Neural cell (in vitro differentiated cells): ENCODE measurements at regions not wholly inside any gene's neighbourhood (a gene's known extent, or its start where the extent isn't known, plus 50 kb on each side); places are given as distances from the start of the nearest gene placed in this dataset.

Experiments used
- CTCF ChIP-seq: fragments of 450-650 bp; IDR thresholded peaks from 2 replicates; pipeline ENCODE4 v1.5.1; 2014; ENCODE audit warnings: antibody characterized with exemption, mild to moderate bottlenecking, moderate library complexity; ENCODE audit not compliant: poor library complexity, severe bottlenecking
- EP300 ChIP-seq: fragments of 450-650 bp; conservative IDR thresholded peaks from 2 replicates; pipeline ENCODE4 v1.6.1; 2014; ENCODE audit warnings: antibody characterized with exemption, mild to moderate bottlenecking, moderate library complexity; ENCODE audit not compliant: poor library complexity, severe bottlenecking
- RAD21 ChIP-seq: fragments of 450-650 bp; conservative IDR thresholded peaks from 2 replicates; pipeline ENCODE4 v1.6.1; 2014; ENCODE audit warnings: antibody characterized with exemption, mild to moderate bottlenecking, moderate library complexity
- TF ChIP-seq, protein P1 (sequence below): IDR thresholded peaks from 2 replicates; pipeline ENCODE4 v1.6.1; 2012; ENCODE audit warnings: borderline replicate concordance

- TF ChIP-seq CTCF (no peak), EP300 (no peak), RAD21 (peak; percentile 7)
- TF ChIP-seq, protein P1, sequence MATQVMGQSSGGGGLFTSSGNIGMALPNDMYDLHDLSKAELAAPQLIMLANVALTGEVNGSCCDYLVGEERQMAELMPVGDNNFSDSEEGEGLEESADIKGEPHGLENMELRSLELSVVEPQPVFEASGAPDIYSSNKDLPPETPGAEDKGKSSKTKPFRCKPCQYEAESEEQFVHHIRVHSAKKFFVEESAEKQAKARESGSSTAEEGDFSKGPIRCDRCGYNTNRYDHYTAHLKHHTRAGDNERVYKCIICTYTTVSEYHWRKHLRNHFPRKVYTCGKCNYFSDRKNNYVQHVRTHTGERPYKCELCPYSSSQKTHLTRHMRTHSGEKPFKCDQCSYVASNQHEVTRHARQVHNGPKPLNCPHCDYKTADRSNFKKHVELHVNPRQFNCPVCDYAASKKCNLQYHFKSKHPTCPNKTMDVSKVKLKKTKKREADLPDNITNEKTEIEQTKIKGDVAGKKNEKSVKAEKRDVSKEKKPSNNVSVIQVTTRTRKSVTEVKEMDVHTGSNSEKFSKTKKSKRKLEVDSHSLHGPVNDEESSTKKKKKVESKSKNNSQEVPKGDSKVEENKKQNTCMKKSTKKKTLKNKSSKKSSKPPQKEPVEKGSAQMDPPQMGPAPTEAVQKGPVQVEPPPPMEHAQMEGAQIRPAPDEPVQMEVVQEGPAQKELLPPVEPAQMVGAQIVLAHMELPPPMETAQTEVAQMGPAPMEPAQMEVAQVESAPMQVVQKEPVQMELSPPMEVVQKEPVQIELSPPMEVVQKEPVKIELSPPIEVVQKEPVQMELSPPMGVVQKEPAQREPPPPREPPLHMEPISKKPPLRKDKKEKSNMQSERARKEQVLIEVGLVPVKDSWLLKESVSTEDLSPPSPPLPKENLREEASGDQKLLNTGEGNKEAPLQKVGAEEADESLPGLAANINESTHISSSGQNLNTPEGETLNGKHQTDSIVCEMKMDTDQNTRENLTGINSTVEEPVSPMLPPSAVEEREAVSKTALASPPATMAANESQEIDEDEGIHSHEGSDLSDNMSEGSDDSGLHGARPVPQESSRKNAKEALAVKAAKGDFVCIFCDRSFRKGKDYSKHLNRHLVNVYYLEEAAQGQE, result no peak
Observed at GRCh38 chr18:24877066-24877465, 416.6 kb downstream of the HRH4 start.
